ENCODE measurements at regions not wholly inside any gene's neighbourhood (a gene's known extent, or its start where the extent isn't known, plus 50 kb on each side); places are given as distances from the start of the nearest gene placed in this dataset.

- no peak overlapping the region for H3K4me3 ChIP-seq (ENCODE audit: low read length)
- no peak for DNase-seq (ENCODE audit: low read depth)
- TF ChIP-seq CTCF (conservative IDR thresholded peaks at IDR 0.05; ENCODE audit: low read depth, low read length): no peak
These were observed 228.1 kb downstream of the C1orf94 start for GRCh38 chr1:34404804-34405203.

GRCh38 chr1:34405266-34405959, 228.7 kb downstream of the C1orf94 start:
- DNase-seq (ENCODE audit: low read depth): no peak
- TF ChIP-seq CTCF (conservative IDR thresholded peaks at IDR 0.05; ENCODE audit: low read depth, low read length): no peak
- no peak overlapping the region for H3K4me3 ChIP-seq (ENCODE audit: low read length)

GRCh38 chr1:34406377-34406776, 229.7 kb downstream of the C1orf94 start:
- TF ChIP-seq CTCF (conservative IDR thresholded peaks at IDR 0.05; ENCODE audit: low read depth, low read length): no peak
- DNase-seq (ENCODE audit: low read depth): no peak
- no peak overlapping the region for H3K4me3 ChIP-seq (ENCODE audit: low read length)

GRCh38 chr1:34406833-34407539, 230.3 kb downstream of the C1orf94 start:
- no peak for TF ChIP-seq CTCF (conservative IDR thresholded peaks at IDR 0.05; ENCODE audit: low read depth, low read length)
- DNase-seq (ENCODE audit: low read depth): no peak
- H3K4me3 ChIP-seq (ENCODE audit: low read length): no peak overlapping the region

GRCh38 chr1:34408011-34408410, 231.3 kb downstream of the C1orf94 start:
- H3K4me3 ChIP-seq (ENCODE audit: low read length): no peak overlapping the region
- TF ChIP-seq CTCF (conservative IDR thresholded peaks at IDR 0.05; ENCODE audit: low read depth, low read length): no peak
- DNase-seq (ENCODE audit: low read depth): no peak

GRCh38 chr1:34409689-34410229, 233.1 kb downstream of the C1orf94 start:
- no peak for TF ChIP-seq CTCF (conservative IDR thresholded peaks at IDR 0.05; ENCODE audit: low read depth, low read length)
- no peak for DNase-seq (ENCODE audit: low read depth)
- no peak overlapping the region for H3K4me3 ChIP-seq (ENCODE audit: low read length)
